ENCODE measurements at regions not wholly inside any gene's neighbourhood (a gene's known extent, or its start where the extent isn't known, plus 50 kb on each side); places are given as distances from the start of the nearest gene placed in this dataset.

GRCh38 chr12:127620735-127621355 lies 646.1 kb upstream of the TMEM132C start:
- FAIRE-seq (no peak), DNase-seq (ENCODE audit: low read depth, low spot score) (no peak)
- BruUV-seq (replicated peaks) = no TSS peak
- H2AFZ ChIP-seq (ENCODE audit: low read depth, low read length) = no peak overlapping the region
- no peak overlapping the region for H3K27ac ChIP-seq (ENCODE audit: insufficient read depth, low read depth, low read length)
- no peaks in the 10 kb centered on the region for H3K27me3 ChIP-seq (ENCODE audit: control insufficient read depth in 2 of 2, insufficient read depth in 2 of 2, low read length in 2 of 2)
- peaks cover 5% of the 10 kb centered on the region for H3K9me3 ChIP-seq (replicated peaks; ENCODE audit: control insufficient read depth, insufficient read depth, low read length)
- no peaks in the 10 kb centered on the region for H3K4me1 ChIP-seq (ENCODE audit: control insufficient read depth, extremely low read depth, insufficient read depth, low read length)
- no peak for TF ChIP-seq MYC (IDR thresholded peaks at IDR 0.05; ENCODE audit: low read depth, low read length)
- no peak for TF ChIP-seq POLR2A (IDR thresholded peaks at IDR 0.05; ENCODE audit: low read depth, low read length)
- TF ChIP-seq, protein P1, sequence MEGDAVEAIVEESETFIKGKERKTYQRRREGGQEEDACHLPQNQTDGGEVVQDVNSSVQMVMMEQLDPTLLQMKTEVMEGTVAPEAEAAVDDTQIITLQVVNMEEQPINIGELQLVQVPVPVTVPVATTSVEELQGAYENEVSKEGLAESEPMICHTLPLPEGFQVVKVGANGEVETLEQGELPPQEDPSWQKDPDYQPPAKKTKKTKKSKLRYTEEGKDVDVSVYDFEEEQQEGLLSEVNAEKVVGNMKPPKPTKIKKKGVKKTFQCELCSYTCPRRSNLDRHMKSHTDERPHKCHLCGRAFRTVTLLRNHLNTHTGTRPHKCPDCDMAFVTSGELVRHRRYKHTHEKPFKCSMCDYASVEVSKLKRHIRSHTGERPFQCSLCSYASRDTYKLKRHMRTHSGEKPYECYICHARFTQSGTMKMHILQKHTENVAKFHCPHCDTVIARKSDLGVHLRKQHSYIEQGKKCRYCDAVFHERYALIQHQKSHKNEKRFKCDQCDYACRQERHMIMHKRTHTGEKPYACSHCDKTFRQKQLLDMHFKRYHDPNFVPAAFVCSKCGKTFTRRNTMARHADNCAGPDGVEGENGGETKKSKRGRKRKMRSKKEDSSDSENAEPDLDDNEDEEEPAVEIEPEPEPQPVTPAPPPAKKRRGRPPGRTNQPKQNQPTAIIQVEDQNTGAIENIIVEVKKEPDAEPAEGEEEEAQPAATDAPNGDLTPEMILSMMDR (IDR thresholded peaks at IDR 0.05; ENCODE audit: extremely low read depth in 1 of 2, insufficient read depth in 1 of 2, low read depth in 1 of 2, low read length in 2 of 2) = no peak
- no peak for TF ChIP-seq MAX (IDR thresholded peaks at IDR 0.05; ENCODE audit: insufficient read depth, insufficient read length)
- TF ChIP-seq JUN (IDR thresholded peaks at IDR 0.05; ENCODE audit: borderline replicate concordance, insufficient read depth, insufficient read length, low read depth) = no peak
- TF ChIP-seq FOS (IDR thresholded peaks at IDR 0.05; ENCODE audit: borderline replicate concordance, insufficient read depth, low read length) = no peak
- no peak for TF ChIP-seq EZH2 (IDR thresholded peaks at IDR 0.05; ENCODE audit: borderline replicate concordance, low read depth, low read length, severe bottlenecking)
- TF ChIP-seq POLR2AphosphoS5 (IDR thresholded peaks at IDR 0.05; ENCODE audit: insufficient read depth, low read depth, low read length) = no peak
- no peak for TF ChIP-seq GATA2 (IDR thresholded peaks at IDR 0.05; ENCODE audit: insufficient read depth, insufficient read length, low read depth, low read length)
- no peak overlapping the region for H3K9ac ChIP-seq (replicated peaks; ENCODE audit: extremely low read depth, insufficient read depth, low read length)
- H3K4me3 ChIP-seq (replicated peaks in 1 of 3; ENCODE audit: insufficient read depth in 1 of 3, low read depth in 1 of 3, low read length in 3 of 3) = no peak overlapping the region
- CTCF ChIA-PET = no interaction called here
- POLR2A ChIA-PET = no interaction called here
- H3K9me1 ChIP-seq (replicated peaks; ENCODE audit: control insufficient read depth, extremely low read depth, insufficient read depth, low read length) = no peaks in the 10 kb centered on the region
- no peaks in the 10 kb centered on the region for H3K79me2 ChIP-seq (ENCODE audit: control insufficient read depth, insufficient read depth, low read length)
- intact Hi-C loops (cut with micrococcal nuclease) = no loop called here
- H4K20me1 ChIP-seq (replicated peaks; ENCODE audit: control insufficient read depth, extremely low read depth, insufficient read depth, low read length) = no peaks in the 10 kb centered on the region
- dilution Hi-C loops (cut with MboI; ENCODE audit: extremely low pct_ligation_motif_present, low sequenced_read_pairs) = no loop called here
- no peak overlapping the region for H3K4me2 ChIP-seq (ENCODE audit: insufficient read depth, low read length)
- H3K36me3 ChIP-seq (ENCODE audit: control insufficient read depth in 2 of 2, extremely low read depth in 1 of 2, insufficient read depth in 2 of 2, low read length in 2 of 2) = no peaks in the 10 kb centered on the region

All from endothelial cell of umbilical vein (primary cell).